ENCODE measurements at regions not wholly inside any gene's neighbourhood (a gene's known extent, or its start where the extent isn't known, plus 50 kb on each side); places are given as distances from the start of the nearest gene placed in this dataset.

GRCh38 chr6:169838346-169839028, 87.1 kb downstream of the ERMARD start:
- TF ChIP-seq CTCF (IDR thresholded peaks at IDR 0.05; ENCODE audit: insufficient read depth, low read depth, low read length) (no peak), EZH2 (IDR thresholded peaks at IDR 0.05; ENCODE audit: insufficient read depth, low read length) (no peak)

Data from astrocyte (in vitro differentiated cells and primary cell).